ENCODE measurements at regions not wholly inside any gene's neighbourhood (a gene's known extent, or its start where the extent isn't known, plus 50 kb on each side); places are given as distances from the start of the nearest gene placed in this dataset.

- ATAC-seq (ENCODE audit: low FRiP score), result no peak
- no peak for TF ChIP-seq CTCF (IDR thresholded peaks at IDR 0.05)
Measured at GRCh38 chr18:77807650-77808049, 558.0 kb downstream of the GALR1 start.

GRCh38 chr18:77811503-77811902, 561.9 kb downstream of the GALR1 start:
- TF ChIP-seq CTCF (IDR thresholded peaks at IDR 0.05), result no peak
- DNase-seq (ENCODE audit: low spot score) (no peak), ATAC-seq (ENCODE audit: low FRiP score) (no peak)

More at GRCh38 chr18:77807650-77808049, 558.0 kb downstream of the GALR1 start:
- no peak for DNase-seq (ENCODE audit: low spot score)

GRCh38 chr18:77815666-77816338, 566.2 kb downstream of the GALR1 start:
- no peak for ATAC-seq (ENCODE audit: low FRiP score)
- no peak for TF ChIP-seq CTCF (IDR thresholded peaks at IDR 0.05)

GRCh38 chr18:77818328-77818727, 568.7 kb downstream of the GALR1 start:
- TF ChIP-seq CTCF (IDR thresholded peaks at IDR 0.05), result no peak
- ATAC-seq (ENCODE audit: low FRiP score) (no peak), DNase-seq (ENCODE audit: low spot score) (no peak)

More at GRCh38 chr18:77815666-77816338, 566.2 kb downstream of the GALR1 start:
- DNase-seq (ENCODE audit: low spot score), result no peak

- no peak for DNase-seq (ENCODE audit: low spot score)
- no peak for ATAC-seq (ENCODE audit: low FRiP score)
- no peak for TF ChIP-seq CTCF (IDR thresholded peaks at IDR 0.05)
Measured at GRCh38 chr18:77820472-77820871, 570.8 kb downstream of the GALR1 start.

- no peak for TF ChIP-seq CTCF (IDR thresholded peaks at IDR 0.05)
- no peak for ATAC-seq (ENCODE audit: low FRiP score)
- no peak for DNase-seq (ENCODE audit: low spot score)
Measured at GRCh38 chr18:77821892-77822291, 572.2 kb downstream of the GALR1 start.

GRCh38 chr18:77822632-77823031, 573.0 kb downstream of the GALR1 start:
- DNase-seq (ENCODE audit: low spot score), result no peak
- no peak for ATAC-seq (ENCODE audit: low FRiP score)
- TF ChIP-seq CTCF (IDR thresholded peaks at IDR 0.05), result no peak

All from omental fat pad (tissue), 3 donors.